Activated CD4-positive, CD25-positive, alpha-beta regulatory T cell treated with anti-CD3 and anti-CD28 coated beads, Interleukin-2, amount 50 U/mL, for 24 hours (primary cell): ENCODE measurements at regions not wholly inside any gene's neighbourhood (a gene's known extent, or its start where the extent isn't known, plus 50 kb on each side); places are given as distances from the start of the nearest gene placed in this dataset.

Experiments used
- ATAC-seq, 2 donors: fragments of 150-1000 bp; cut with Tn5 transposase; one replicate each; pipeline ENCODE4 v1.10.0; 2021; ENCODE audit warnings: mild to moderate bottlenecking in 1 of 2, moderate library complexity in 1 of 2

- ATAC-seq: no peak
Measured at GRCh38 chr11:29343465-29344333, 673.1 kb downstream of the KCNA4 start.

GRCh38 chr11:29336727-29337575 is 679.9 kb downstream of the KCNA4 start:
- ATAC-seq: no peak

GRCh38 chr11:29334776-29335130 is 682.1 kb downstream of the KCNA4 start:
- ATAC-seq: no peak

GRCh38 chr11:29333993-29334775 is 682.6 kb downstream of the KCNA4 start:
- ATAC-seq: no peak

GRCh38 chr11:29331451-29332010 is 685.3 kb downstream of the KCNA4 start:
- no peak for ATAC-seq

GRCh38 chr11:29328961-29329441 is 687.8 kb downstream of the KCNA4 start:
- ATAC-seq: no peak

- no peak for ATAC-seq
Measured at GRCh38 chr11:29327891-29328290, 688.9 kb downstream of the KCNA4 start.

GRCh38 chr11:29326757-29327156 is 690.1 kb downstream of the KCNA4 start:
- ATAC-seq: no peak

GRCh38 chr11:29324328-29324727 is 692.5 kb downstream of the KCNA4 start:
- ATAC-seq: no peak

- ATAC-seq: no peak
Measured at GRCh38 chr11:29321293-29322132, 695.3 kb downstream of the KCNA4 start.

- ATAC-seq: no peak
Measured at GRCh38 chr11:29320196-29320595, 696.6 kb downstream of the KCNA4 start.

GRCh38 chr11:29319210-29319609 is 697.6 kb downstream of the KCNA4 start:
- ATAC-seq: no peak

GRCh38 chr11:29318134-29318845 is 698.5 kb downstream of the KCNA4 start:
- no peak for ATAC-seq

GRCh38 chr11:29317694-29318093 is 699.1 kb downstream of the KCNA4 start:
- no peak for ATAC-seq

- no peak for ATAC-seq
Measured at GRCh38 chr11:29315275-29315674, 701.6 kb downstream of the KCNA4 start.

- no peak for ATAC-seq
Measured at GRCh38 chr11:29314211-29314610, 702.6 kb downstream of the KCNA4 start.

GRCh38 chr11:29312812-29313211 is 704.0 kb downstream of the KCNA4 start:
- ATAC-seq: no peak

GRCh38 chr11:29310725-29311342 is 706.0 kb downstream of the KCNA4 start:
- no peak for ATAC-seq

- no peak for ATAC-seq
Measured at GRCh38 chr11:29309992-29310391, 706.8 kb downstream of the KCNA4 start.

GRCh38 chr11:29306527-29306926 is 710.3 kb downstream of the KCNA4 start:
- ATAC-seq: no peak
